Suprapubic skin (tissue), 3 donors: ENCODE measurements at regions not wholly inside any gene's neighbourhood (a gene's known extent, or its start where the extent isn't known, plus 50 kb on each side); places are given as distances from the start of the nearest gene placed in this dataset.

Experiments used
- EP300 ChIP-seq: sonication (generic); formaldehyde crosslinking; IDR thresholded peaks from one replicate; pipeline ENCODE4 v1.6.1; 2017; ENCODE audit warnings: antibody characterized with exemption
- POLR2A ChIP-seq, 2 donors: fragments of 450-650 bp; IDR thresholded peaks; one replicate each; pipeline ENCODE4 v1.6.1; 2017; ENCODE audit warnings: antibody characterized with exemption in 2 of 2, mild to moderate bottlenecking in 2 of 2, moderate library complexity in 2 of 2
- TF ChIP-seq, protein P1 (sequence below), 2 donors: fragments of 200-600 bp in 1 of 2; fragments of 450-650 bp in 1 of 2; sonication (generic) in 1 of 2; IDR thresholded peaks; one replicate each; pipeline ENCODE4 v1.5.1; 2016 to 2019; ENCODE audit warnings: antibody characterized with exemption in 2 of 2, mild to moderate bottlenecking in 1 of 2, moderate library complexity in 1 of 2

DNA sequence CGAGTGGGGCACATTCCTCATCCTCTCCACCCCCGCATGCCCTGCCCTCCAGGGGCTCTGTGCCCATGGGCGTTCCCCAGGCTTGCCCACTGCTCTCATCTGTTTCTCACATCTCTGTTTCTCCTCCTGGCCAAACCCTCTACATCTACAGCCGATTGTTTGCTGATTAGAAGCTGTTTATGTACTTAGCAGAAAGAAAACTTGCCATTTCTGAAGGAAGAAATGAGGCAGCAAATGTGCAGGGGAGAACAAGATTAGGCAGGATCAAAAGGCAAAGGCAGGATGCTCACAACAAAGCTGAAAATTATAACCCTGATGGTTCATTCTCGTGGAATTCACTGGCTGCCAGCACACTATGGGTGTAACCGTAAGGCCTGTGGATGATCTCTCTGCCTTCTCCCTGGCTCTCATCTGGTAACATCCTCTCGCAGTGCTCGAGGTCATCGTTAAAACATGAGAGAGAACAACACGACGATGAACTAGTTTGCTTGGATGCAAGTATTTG lies 111.6 kb upstream of the KLF14 start:
- TF ChIP-seq, protein P1, sequence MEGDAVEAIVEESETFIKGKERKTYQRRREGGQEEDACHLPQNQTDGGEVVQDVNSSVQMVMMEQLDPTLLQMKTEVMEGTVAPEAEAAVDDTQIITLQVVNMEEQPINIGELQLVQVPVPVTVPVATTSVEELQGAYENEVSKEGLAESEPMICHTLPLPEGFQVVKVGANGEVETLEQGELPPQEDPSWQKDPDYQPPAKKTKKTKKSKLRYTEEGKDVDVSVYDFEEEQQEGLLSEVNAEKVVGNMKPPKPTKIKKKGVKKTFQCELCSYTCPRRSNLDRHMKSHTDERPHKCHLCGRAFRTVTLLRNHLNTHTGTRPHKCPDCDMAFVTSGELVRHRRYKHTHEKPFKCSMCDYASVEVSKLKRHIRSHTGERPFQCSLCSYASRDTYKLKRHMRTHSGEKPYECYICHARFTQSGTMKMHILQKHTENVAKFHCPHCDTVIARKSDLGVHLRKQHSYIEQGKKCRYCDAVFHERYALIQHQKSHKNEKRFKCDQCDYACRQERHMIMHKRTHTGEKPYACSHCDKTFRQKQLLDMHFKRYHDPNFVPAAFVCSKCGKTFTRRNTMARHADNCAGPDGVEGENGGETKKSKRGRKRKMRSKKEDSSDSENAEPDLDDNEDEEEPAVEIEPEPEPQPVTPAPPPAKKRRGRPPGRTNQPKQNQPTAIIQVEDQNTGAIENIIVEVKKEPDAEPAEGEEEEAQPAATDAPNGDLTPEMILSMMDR (IDR thresholded peaks at IDR 0.05) = no peak
- TF ChIP-seq POLR2A (IDR thresholded peaks at IDR 0.05) (no peak), EP300 (no peak)
